ENCODE measurements at regions not wholly inside any gene's neighbourhood (a gene's known extent, or its start where the extent isn't known, plus 50 kb on each side); places are given as distances from the start of the nearest gene placed in this dataset.

GRCh38 chr3:89787979-89788378 is 680.6 kb downstream of the EPHA3 start:
- H3K27me3 ChIP-seq = no peaks in the 10 kb centered on the region
- H3K27ac ChIP-seq = no peak overlapping the region
- no peak overlapping the region for H3K4me3 ChIP-seq
- no peaks in the 10 kb centered on the region for H3K79me2 ChIP-seq
- 65% methylated on average over 1 of the region's 1 CpG for whole genome bisulfite sequencing (ENCODE audit: low lambda C conversion rate, missing lambda C conversion rate)
- no peak overlapping the region for H2AFZ ChIP-seq
- TF ChIP-seq EZH2 (IDR thresholded peaks at IDR 0.05; ENCODE audit: borderline replicate concordance) = no peak
- TF ChIP-seq CTCF (IDR thresholded peaks at IDR 0.05; ENCODE audit: poor library complexity) = no peak
- no peak for TF ChIP-seq EZH2phosphoT487 (IDR thresholded peaks at IDR 0.05; ENCODE audit: low read depth, severe bottlenecking, unreplicated experiment)
- no peaks in the 10 kb centered on the region for H3K36me3 ChIP-seq (replicated peaks; ENCODE audit: insufficient read depth, low read depth)
- H3K9me3 ChIP-seq (ENCODE audit: low read depth) = no peaks in the 10 kb centered on the region
- no peak overlapping the region for H3K4me2 ChIP-seq
- H4K20me1 ChIP-seq (ENCODE audit: insufficient read depth, poor library complexity, severe bottlenecking) = no peaks in the 10 kb centered on the region
- no peak for DNase-seq (ENCODE audit: low spot score)
- no peaks in the 10 kb centered on the region for H3K4me1 ChIP-seq (ENCODE audit: insufficient read depth)
- H3K9me2 ChIP-seq (replicated peaks; ENCODE audit: insufficient read depth) = no peaks in the 10 kb centered on the region

GRCh38 chr3:89795506-89795905 is 688.1 kb downstream of the EPHA3 start:
- Histone ChIP-seq H3K9me2 (replicated peaks; ENCODE audit: insufficient read depth) (no peaks in the 10 kb centered on the region), H3K79me2 (no peaks in the 10 kb centered on the region), H3K4me3 (no peak overlapping the region), H3K4me2 (no peak overlapping the region), H3K27ac (no peak overlapping the region), H3K27me3 (no peaks in the 10 kb centered on the region), H3K36me3 (replicated peaks; ENCODE audit: insufficient read depth, low read depth) (no peaks in the 10 kb centered on the region), H3K4me1 (ENCODE audit: insufficient read depth) (no peaks in the 10 kb centered on the region), H3K9me3 (ENCODE audit: low read depth) (no peaks in the 10 kb centered on the region), H2AFZ (no peak overlapping the region), H4K20me1 (ENCODE audit: insufficient read depth, poor library complexity, severe bottlenecking) (no peaks in the 10 kb centered on the region)
- TF ChIP-seq EZH2 (IDR thresholded peaks at IDR 0.05; ENCODE audit: borderline replicate concordance) (no peak), EZH2phosphoT487 (IDR thresholded peaks at IDR 0.05; ENCODE audit: low read depth, severe bottlenecking, unreplicated experiment) (no peak)
- DNase-seq (ENCODE audit: low spot score) = no peak
- 61% methylated on average over 3 of the region's 3 CpGs for WGBS (ENCODE audit: low lambda C conversion rate, missing lambda C conversion rate)

- Histone ChIP-seq H3K9me3 (ENCODE audit: low read depth) (no peaks in the 10 kb centered on the region), H3K9me2 (replicated peaks; ENCODE audit: insufficient read depth) (no peaks in the 10 kb centered on the region), H3K4me3 (no peak overlapping the region), H3K4me1 (ENCODE audit: insufficient read depth) (peaks cover 6% of the 10 kb centered on the region), H4K20me1 (ENCODE audit: insufficient read depth, poor library complexity, severe bottlenecking) (no peaks in the 10 kb centered on the region), H3K4me2 (no peak overlapping the region), H3K79me2 (no peaks in the 10 kb centered on the region), H2AFZ (no peak overlapping the region), H3K36me3 (replicated peaks; ENCODE audit: insufficient read depth, low read depth) (no peaks in the 10 kb centered on the region), H3K27me3 (no peaks in the 10 kb centered on the region), H3K27ac (no peak overlapping the region)
- TF ChIP-seq EZH2phosphoT487 (IDR thresholded peaks at IDR 0.05; ENCODE audit: low read depth, severe bottlenecking, unreplicated experiment) (no peak), CTCF (IDR thresholded peaks at IDR 0.05; ENCODE audit: poor library complexity) (no peak), EZH2 (IDR thresholded peaks at IDR 0.05; ENCODE audit: borderline replicate concordance) (no peak)
- DNase-seq (ENCODE audit: low spot score) = no peak
Measured at GRCh38 chr3:89802881-89803280, 695.5 kb downstream of the EPHA3 start.

- H3K27me3 ChIP-seq = no peaks in the 10 kb centered on the region
- H3K36me3 ChIP-seq (replicated peaks; ENCODE audit: insufficient read depth, low read depth) = no peaks in the 10 kb centered on the region
- no peak overlapping the region for H3K4me2 ChIP-seq
- no peaks in the 10 kb centered on the region for H3K79me2 ChIP-seq
- no peak overlapping the region for H3K4me3 ChIP-seq
- no peaks in the 10 kb centered on the region for H3K9me2 ChIP-seq (replicated peaks; ENCODE audit: insufficient read depth)
- H4K20me1 ChIP-seq (ENCODE audit: insufficient read depth, poor library complexity, severe bottlenecking) = no peaks in the 10 kb centered on the region
- no peak for DNase-seq (ENCODE audit: low spot score)
- 70% methylated on average over 3 of the region's 3 CpGs for WGBS (ENCODE audit: low lambda C conversion rate, missing lambda C conversion rate)
- H3K9me3 ChIP-seq (ENCODE audit: low read depth) = no peaks in the 10 kb centered on the region
- H2AFZ ChIP-seq = no peak overlapping the region
- H3K27ac ChIP-seq = no peak overlapping the region
- peaks cover 6% of the 10 kb centered on the region for H3K4me1 ChIP-seq (ENCODE audit: insufficient read depth)
- TF ChIP-seq EZH2phosphoT487 (IDR thresholded peaks at IDR 0.05; ENCODE audit: low read depth, severe bottlenecking, unreplicated experiment) (no peak), CTCF (IDR thresholded peaks at IDR 0.05; ENCODE audit: poor library complexity) (no peak), EZH2 (IDR thresholded peaks at IDR 0.05; ENCODE audit: borderline replicate concordance) (no peak)
Measured at GRCh38 chr3:89803711-89804110, 696.3 kb downstream of the EPHA3 start.

Measured in hepatocyte (in vitro differentiated cells).